HepG2 (cell line): ENCODE measurements at regions not wholly inside any gene's neighbourhood (a gene's known extent, or its start where the extent isn't known, plus 50 kb on each side); places are given as distances from the start of the nearest gene placed in this dataset.

ENCODE experiments used
- ATAC-seq: fragments of 200-7000 bp; cut with Tn5 transposase; 3 replicates; pipeline ENCODE4 v1.9.1; 2020; ENCODE audit warnings: mild to moderate bottlenecking, moderate library complexity
- BruUV-seq: library from RNA; stranded (reverse); fragments of 400-500 nt; replicated peaks from 2 replicates; lab custom pipeline; 2021; lab: Mats Ljungman, UMichigan
- CTCF ChIA-PET: fragments of 300-600 bp; formaldehyde crosslinking; extraction: SDS; loops from one replicate; lab custom pipeline; 2021; ENCODE audit warnings: low total read pairs, inconsistent platforms, low intra/inter-chr PET ratio; lab: Yijun Ruan, JAX
- POLR2A ChIA-PET: fragments of 350-600 bp; sonication (Branson Sonifier 250); formaldehyde crosslinking; loops from one replicate; lab custom pipeline; 2020; ENCODE audit warnings: antibody characterized with exemption, inconsistent platforms; lab: Yijun Ruan, JAX
- DNase-seq: peaks from one replicate; pipeline ENCODE4 v3.0.0-alpha.2; 2015; ENCODE audit warnings: low spot score
- FAIRE-seq: peaks from 3 replicates; lab custom pipeline; 2011; peaks lifted over from hg19 to GRCh38; lab: Jason Lieb, UNC
- H2AFZ ChIP-seq: one replicate; pipeline ENCODE4 v1.6.1; 2011; ENCODE audit warnings: low read length, inconsistent platforms
- H3K27ac ChIP-seq: fragments of 300-600 bp; 3 replicates; pipeline ENCODE4 v1.8.0; 2011; ENCODE audit warnings: mixed run types, mild to moderate bottlenecking, mixed read lengths, low read length, inconsistent platforms; ENCODE audit not compliant: insufficient read depth; ENCODE audit errors: extremely low read length
- H3K27me3 ChIP-seq, 2 experiments: fragments of 200-600 bp in 1 of 2; 2 replicates in 1 of 2; 3 replicates in 1 of 2; pipeline versions ENCODE4 v1.6.0 to v1.8.0; 2011; ENCODE audit warnings: low read length in 2 of 2, mild to moderate bottlenecking in 2 of 2, moderate library complexity in 2 of 2, inconsistent platforms in 1 of 2; ENCODE audit not compliant: insufficient read depth in 2 of 2, control insufficient read depth in 1 of 2
- H3K36me3 ChIP-seq, 2 experiments: fragments of 200-600 bp in 1 of 2; replicated peaks in 1 of 2; 2 replicates in 1 of 2; 3 replicates in 1 of 2; pipeline versions ENCODE4 v1.5.1 to v1.8.0; 2011; ENCODE audit warnings: low read length in 2 of 2, inconsistent platforms in 1 of 2; ENCODE audit not compliant: insufficient read depth in 2 of 2, control insufficient read depth in 1 of 2
- H3K4me1 ChIP-seq: 2 replicates; pipeline ENCODE4 v1.5.1; 2012; ENCODE audit warnings: low read length, inconsistent platforms; ENCODE audit not compliant: insufficient read depth
- H3K4me2 ChIP-seq: 2 replicates; pipeline ENCODE4 v1.6.0; 2011; ENCODE audit warnings: low read depth, low read length, inconsistent platforms
- H3K4me3 ChIP-seq, 3 experiments: fragments of 200-600 bp in 1 of 3; sonication (generic), shearing (Covaris generic) in 1 of 3; replicated peaks in 1 of 3; 2 replicates each; pipeline ENCODE4 v1.5.1; 2011 to 2016; ENCODE audit warnings: low read length in 3 of 3, inconsistent platforms in 2 of 3, low read depth in 2 of 3, mild to moderate bottlenecking in 2 of 3, control low read depth in 1 of 3, mixed read lengths in 1 of 3; ENCODE audit not compliant: insufficient read depth in 1 of 3
- H3K79me2 ChIP-seq: one replicate; pipeline ENCODE4 v1.6.1; 2011; ENCODE audit warnings: low read length, inconsistent platforms; ENCODE audit not compliant: insufficient read depth
- H3K9ac ChIP-seq: 2 replicates; pipeline ENCODE4 v1.6.0; 2011; ENCODE audit warnings: mild to moderate bottlenecking, low read depth, low read length, inconsistent platforms; ENCODE audit not compliant: insufficient read depth
- H3K9me3 ChIP-seq: 2 replicates; pipeline ENCODE4 v1.5.1; 2012; ENCODE audit warnings: mild to moderate bottlenecking, low read length
- H4K20me1 ChIP-seq: 2 replicates; pipeline ENCODE4 v1.6.0; 2011; ENCODE audit warnings: inconsistent platforms, mild to moderate bottlenecking, low read length, moderate library complexity; ENCODE audit not compliant: insufficient read depth
- BRCA1 ChIP-seq: sonication (generic); formaldehyde crosslinking; IDR thresholded peaks from 2 replicates; pipeline ENCODE4 v1.4.0; 2020; ENCODE audit warnings: missing genetic modification reagents
- CBX2 ChIP-seq, 2 experiments: fragments of 200-600 bp in 1 of 2; sonication (generic); formaldehyde crosslinking in 1 of 2; IDR thresholded peaks; 2 replicates each; pipeline versions ENCODE4 v1.7.0 to v1.8.1; 2018 to 2022; ENCODE audit warnings: low read depth in 2 of 2, low read length in 1 of 2, mild to moderate bottlenecking in 1 of 2, missing genetic modification reagents in 1 of 2
- CENPBD1 ChIP-seq: sonication (generic); formaldehyde crosslinking; IDR thresholded peaks from 2 replicates; pipeline ENCODE4 v1.8.0; 2022; ENCODE audit warnings: missing genetic modification reagents, low read depth, mild to moderate bottlenecking, borderline replicate concordance
- EP300 ChIP-seq, 3 experiments: sonication (generic) in 1 of 3; formaldehyde crosslinking in 1 of 3; IDR thresholded peaks; 2 replicates each; pipeline versions ENCODE4 v1.5.1 to v1.6.1; 2011 to 2020; ENCODE audit warnings: low read depth in 2 of 3, low read length in 2 of 3, borderline replicate concordance in 1 of 3, improper control_type of control experiment in 1 of 3, mild to moderate bottlenecking in 1 of 3, missing genetic modification reagents in 1 of 3, moderate library complexity in 1 of 3
- ETV5 ChIP-seq: IDR thresholded peaks from 2 replicates; pipeline ENCODE4 v1.6.1; 2018; ENCODE audit warnings: missing biosample characterization, missing genetic modification reagents, inconsistent platforms, borderline replicate concordance
- GTF2F1 ChIP-seq: fragments of 150-350 bp; IDR thresholded peaks from 2 replicates; pipeline ENCODE4 v1.6.1; 2014; ENCODE audit warnings: low read length
- HNF4G ChIP-seq, 2 experiments: sonication (generic) in 1 of 2; formaldehyde crosslinking in 1 of 2; IDR thresholded peaks; 2 replicates each; pipeline versions ENCODE4 v1.4.0 to v1.6.1; 2011 to 2020; ENCODE audit warnings: borderline replicate concordance in 2 of 2, low read depth in 2 of 2, mild to moderate bottlenecking in 2 of 2, low read length in 1 of 2, missing genetic modification reagents in 1 of 2, moderate library complexity in 1 of 2
- MAFF ChIP-seq: IDR thresholded peaks from 2 replicates; pipeline ENCODE4 v1.6.1; 2011; ENCODE audit warnings: low read depth, low read length, improper control_type of control experiment
- NFYB ChIP-seq: sonication (generic); formaldehyde crosslinking; IDR thresholded peaks from 2 replicates; pipeline ENCODE4 v1.4.0; 2020; ENCODE audit warnings: missing genetic modification reagents
- PHF5A ChIP-seq: IDR thresholded peaks from one replicate; pipeline ENCODE4 v1.6.1; 2018; ENCODE audit warnings: low read depth, missing genetic modification reagents; ENCODE audit not compliant: unreplicated experiment
- REL ChIP-seq: sonication (generic); formaldehyde crosslinking; conservative IDR thresholded peaks from 2 replicates; pipeline ENCODE4 v1.8.0; 2022; ENCODE audit warnings: mild to moderate bottlenecking, missing genetic modification reagents, moderate library complexity
- SIN3A ChIP-seq: IDR thresholded peaks from 2 replicates; pipeline ENCODE4 v1.6.1; 2011; ENCODE audit warnings: low read depth, mild to moderate bottlenecking, control low read depth, low read length, borderline replicate concordance
- XRCC5 ChIP-seq: fragments of 200-400 bp; formaldehyde crosslinking; optimal IDR thresholded peaks from 2 replicates; pipeline ENCODE3; 2017; ENCODE audit warnings: mild to moderate bottlenecking, low read length
- ZBTB46 ChIP-seq: sonication (generic); formaldehyde crosslinking; IDR thresholded peaks from 2 replicates; pipeline ENCODE4 v1.4.0; 2020; ENCODE audit warnings: mild to moderate bottlenecking, missing genetic modification reagents, borderline replicate concordance
- ZFP41 ChIP-seq: sonication (generic); formaldehyde crosslinking; IDR thresholded peaks from 2 replicates; pipeline ENCODE4 v1.4.0; 2020; ENCODE audit warnings: mild to moderate bottlenecking, missing genetic modification reagents, borderline replicate concordance
- ZNF235 ChIP-seq: sonication (generic); formaldehyde crosslinking; IDR thresholded peaks from 2 replicates; pipeline ENCODE4 v1.8.1; 2023; ENCODE audit warnings: mild to moderate bottlenecking, missing genetic modification reagents, borderline replicate concordance
- ZNF674 ChIP-seq: sonication (generic); formaldehyde crosslinking; IDR thresholded peaks from 2 replicates; pipeline ENCODE4 v1.5.0; 2020; ENCODE audit warnings: low read depth, mild to moderate bottlenecking, missing genetic modification reagents
- WGBS: methylation state at CpG from one replicate; pipeline ENCODE4 v1.1.6; 2017; ENCODE audit warnings: low lambda C conversion rate; 5-methylcytosine and 5-hydroxymethylcytosine counted together
- in situ Hi-C: cut with HindIII; loops from 2 replicates; pipeline ENCODE4 v1.10.0; 2017; ENCODE audit warnings: low pct_unique_long_range_greater_than_20kb; ENCODE audit not compliant: extremely low pct_ligation_motif_present
- intact Hi-C: fragments of 100-400 bp; cut with micrococcal nuclease; formaldehyde crosslinking; loops from one replicate; pipeline ENCODE4 v1.10.0; 2022; ENCODE audit not compliant: unreplicated experiment

GRCh38 chr11:128269466-128269865 lies 317.9 kb downstream of the ETS1 start (continued):
- no peak for TF ChIP-seq ETV5 (CRISPR knock-in tag)
- no peak for TF ChIP-seq CBX2 (IDR thresholded peaks at IDR 0.05; ENCODE audit: low read depth, low read length)
- no peak for TF ChIP-seq CBX2 (CRISPR knock-in tag; IDR thresholded peaks at IDR 0.05; ENCODE audit: low read depth)
- no peak for TF ChIP-seq REL (CRISPR knock-in tag)
- TF ChIP-seq MAFF, result no peak

- H3K4me1 ChIP-seq, result no peaks in the 10 kb centered on the region
- H4K20me1 ChIP-seq, result no peaks in the 10 kb centered on the region
- 42% methylated on average over 2 of the region's 2 CpGs for WGBS
- no peak overlapping the region for H3K4me2 ChIP-seq
- no peaks in the 10 kb centered on the region for H3K79me2 ChIP-seq
- no peaks in the 10 kb centered on the region for H3K9me3 ChIP-seq
- H3K9ac ChIP-seq, result no peak overlapping the region
- H3K4me3 ChIP-seq, result no peak overlapping the region
- no peak overlapping the region for H2AFZ ChIP-seq
- DNase-seq, result no peak
- no peaks in the 10 kb centered on the region for H3K27me3 ChIP-seq
- TF ChIP-seq EP300 (IDR thresholded peaks at IDR 0.05; ENCODE audit: low read depth in 2 of 2, low read length in 2 of 2) (no peak), EP300 (CRISPR knock-in tag; IDR thresholded peaks at IDR 0.05; ENCODE audit: borderline replicate concordance) (no peak), BRCA1 (CRISPR knock-in tag) (no peak), ZNF674 (CRISPR knock-in tag) (no peak), ZBTB46 (CRISPR knock-in tag) (no peak), XRCC5 (no peak), GTF2F1 (no peak), CENPBD1 (CRISPR knock-in tag) (no peak), ZFP41 (no peak), HNF4G (IDR thresholded peaks at IDR 0.05; ENCODE audit: borderline replicate concordance, low read depth, low read length) (no peak), HNF4G (CRISPR knock-in tag; IDR thresholded peaks at IDR 0.05; ENCODE audit: borderline replicate concordance, low read depth) (no peak), PHF5A (CRISPR knock-in tag) (no peak), ZNF235 (CRISPR knock-in tag) (no peak), SIN3A (no peak), NFYB (CRISPR knock-in tag) (no peak)
- TF ChIP-seq, all 625 proteins: peak for 0
- in situ Hi-C loops, result no loop called here
- ChIA-PET POLR2A (no interaction called here), CTCF (no interaction called here)
- ATAC-seq (no peak), FAIRE-seq (no peak)
- no TSS peak for BruUV-seq
- intact Hi-C loops, result no loop called here
- Histone ChIP-seq H3K36me3 (no peaks in the 10 kb centered on the region), H3K27ac (no peak overlapping the region)
These were observed 320.5 kb downstream of the ETS1 start for GRCh38 chr11:128266893-128267292.
